ENCODE measurements at regions not wholly inside any gene's neighbourhood (a gene's known extent, or its start where the extent isn't known, plus 50 kb on each side); places are given as distances from the start of the nearest gene placed in this dataset.

- no peak overlapping the region for H3K27ac Mint-ChIP-seq
- Histone ChIP-seq H3K9me3 (ENCODE audit: control extremely low read depth in 1 of 3, control insufficient read depth in 2 of 3, insufficient read depth in 1 of 3, low read length in 2 of 3) (no peaks in the 10 kb centered on the region), H3K4me3 (ENCODE audit: control extremely low read depth in 1 of 5, extremely low read depth in 1 of 5, insufficient read depth in 1 of 5, low read depth in 2 of 5, low read length in 4 of 5) (no peak overlapping the region), H3K36me3 (replicated peaks in 1 of 2; ENCODE audit: control extremely low read depth in 1 of 2, control insufficient read depth in 1 of 2, extremely low read depth in 1 of 2, insufficient read depth in 2 of 2, low read length in 1 of 2) (no peaks in the 10 kb centered on the region), H3K4me1 (ENCODE audit: control insufficient read depth in 2 of 2, insufficient read depth in 2 of 2, low read length in 2 of 2) (no peaks in the 10 kb centered on the region), H3K27ac (ENCODE audit: low read length in 2 of 2) (no peak overlapping the region), H2AFZ (ENCODE audit: insufficient read depth, low read depth, low read length, poor library complexity, severe bottlenecking) (no peak overlapping the region), H3K9ac (ENCODE audit: low read length) (no peak overlapping the region), H3K27me3 (replicated peaks in 1 of 4; ENCODE audit: control extremely low read depth in 1 of 4, control insufficient read depth in 3 of 4, insufficient read depth in 4 of 4, low read length in 3 of 4) (no peaks in the 10 kb centered on the region), H3K79me2 (ENCODE audit: control insufficient read depth, insufficient read depth, low read length) (no peaks in the 10 kb centered on the region), H3K4me2 (replicated peaks; ENCODE audit: low read depth, low read length, poor library complexity, severe bottlenecking) (no peak overlapping the region), H4K20me1 (ENCODE audit: control insufficient read depth, insufficient read depth, low read length, poor library complexity, severe bottlenecking) (no peaks in the 10 kb centered on the region)
- DNase-seq (no peak), ATAC-seq (ENCODE audit: low read depth) (no peak)
- ChIA-PET CTCF (no interaction called here), POLR2A (no interaction called here)
- peaks cover 3% of the 10 kb centered on the region for H3K27me3 Mint-ChIP-seq
- 80% methylated on average over 1 of the region's 2 CpGs for whole genome bisulfite sequencing (ENCODE audit: insufficient coverage)
- intact Hi-C loops (cut with micrococcal nuclease), result no loop called here
- no peaks in the 10 kb centered on the region for H3K4me1 Mint-ChIP-seq
- H3K4me3 Mint-ChIP-seq, result no peak overlapping the region
- TF ChIP-seq, protein P1, sequence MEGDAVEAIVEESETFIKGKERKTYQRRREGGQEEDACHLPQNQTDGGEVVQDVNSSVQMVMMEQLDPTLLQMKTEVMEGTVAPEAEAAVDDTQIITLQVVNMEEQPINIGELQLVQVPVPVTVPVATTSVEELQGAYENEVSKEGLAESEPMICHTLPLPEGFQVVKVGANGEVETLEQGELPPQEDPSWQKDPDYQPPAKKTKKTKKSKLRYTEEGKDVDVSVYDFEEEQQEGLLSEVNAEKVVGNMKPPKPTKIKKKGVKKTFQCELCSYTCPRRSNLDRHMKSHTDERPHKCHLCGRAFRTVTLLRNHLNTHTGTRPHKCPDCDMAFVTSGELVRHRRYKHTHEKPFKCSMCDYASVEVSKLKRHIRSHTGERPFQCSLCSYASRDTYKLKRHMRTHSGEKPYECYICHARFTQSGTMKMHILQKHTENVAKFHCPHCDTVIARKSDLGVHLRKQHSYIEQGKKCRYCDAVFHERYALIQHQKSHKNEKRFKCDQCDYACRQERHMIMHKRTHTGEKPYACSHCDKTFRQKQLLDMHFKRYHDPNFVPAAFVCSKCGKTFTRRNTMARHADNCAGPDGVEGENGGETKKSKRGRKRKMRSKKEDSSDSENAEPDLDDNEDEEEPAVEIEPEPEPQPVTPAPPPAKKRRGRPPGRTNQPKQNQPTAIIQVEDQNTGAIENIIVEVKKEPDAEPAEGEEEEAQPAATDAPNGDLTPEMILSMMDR (IDR thresholded peaks at IDR 0.05), result no peak
- no peak for TF ChIP-seq EZH2 (IDR thresholded peaks at IDR 0.05; ENCODE audit: borderline replicate concordance, insufficient read depth, low read depth, low read length, poor library complexity, severe bottlenecking)
- H3K9me3 Mint-ChIP-seq (ENCODE audit: insufficient read depth), result no peaks in the 10 kb centered on the region
Observed at GRCh38 chr12:63323942-63324341, 172.9 kb upstream of the AVPR1A start.

- DNase-seq, result no peak
- ChIA-PET POLR2A (no interaction called here), CTCF (no interaction called here)
- H3K27ac ChIP-seq (ENCODE audit: low read length in 2 of 2), result no peak overlapping the region
- H3K9ac ChIP-seq (ENCODE audit: low read length), result no peak overlapping the region
- no peak overlapping the region for H3K27ac Mint-ChIP-seq
- H3K27me3 Mint-ChIP-seq, result peaks cover 3% of the 10 kb centered on the region
- no peaks in the 10 kb centered on the region for H3K9me3 ChIP-seq (ENCODE audit: control extremely low read depth in 1 of 3, control insufficient read depth in 2 of 3, insufficient read depth in 1 of 3, low read length in 2 of 3)
- no peak overlapping the region for H2AFZ ChIP-seq (ENCODE audit: insufficient read depth, low read depth, low read length, poor library complexity, severe bottlenecking)
- H3K4me3 ChIP-seq (ENCODE audit: control extremely low read depth in 1 of 5, extremely low read depth in 1 of 5, insufficient read depth in 1 of 5, low read depth in 2 of 5, low read length in 4 of 5), result no peak overlapping the region
- H3K4me3 Mint-ChIP-seq, result no peak overlapping the region
- H3K27me3 ChIP-seq (replicated peaks in 1 of 4; ENCODE audit: control extremely low read depth in 1 of 4, control insufficient read depth in 3 of 4, insufficient read depth in 4 of 4, low read length in 3 of 4), result no peaks in the 10 kb centered on the region
- no peak for TF ChIP-seq EZH2 (IDR thresholded peaks at IDR 0.05; ENCODE audit: borderline replicate concordance, insufficient read depth, low read depth, low read length, poor library complexity, severe bottlenecking)
- TF ChIP-seq, protein P1 (IDR thresholded peaks at IDR 0.05), result no peak
- no peaks in the 10 kb centered on the region for H4K20me1 ChIP-seq (ENCODE audit: control insufficient read depth, insufficient read depth, low read length, poor library complexity, severe bottlenecking)
- ATAC-seq (ENCODE audit: low read depth), result no peak
- H3K4me1 ChIP-seq (ENCODE audit: control insufficient read depth in 2 of 2, insufficient read depth in 2 of 2, low read length in 2 of 2), result no peaks in the 10 kb centered on the region
- no peaks in the 10 kb centered on the region for H3K79me2 ChIP-seq (ENCODE audit: control insufficient read depth, insufficient read depth, low read length)
- H3K4me1 Mint-ChIP-seq, result no peaks in the 10 kb centered on the region
- H3K4me2 ChIP-seq (replicated peaks; ENCODE audit: low read depth, low read length, poor library complexity, severe bottlenecking), result no peak overlapping the region
- intact Hi-C loops (cut with micrococcal nuclease), result no loop called here
- H3K9me3 Mint-ChIP-seq (ENCODE audit: insufficient read depth), result no peaks in the 10 kb centered on the region
- 88% methylated on average over 1 of the region's 2 CpGs for WGBS (ENCODE audit: insufficient coverage)
- no peaks in the 10 kb centered on the region for H3K36me3 ChIP-seq (replicated peaks in 1 of 2; ENCODE audit: control extremely low read depth in 1 of 2, control insufficient read depth in 1 of 2, extremely low read depth in 1 of 2, insufficient read depth in 2 of 2, low read length in 1 of 2)
Observed at GRCh38 chr12:63321373-63321772, 170.4 kb upstream of the AVPR1A start.

All from B cell (primary cell).